Fibroblast of lung (primary cell): ENCODE measurements at regions not wholly inside any gene's neighbourhood (a gene's known extent, or its start where the extent isn't known, plus 50 kb on each side); places are given as distances from the start of the nearest gene placed in this dataset.

ENCODE experiments used
- DNase-seq, 2 donors: peaks; one replicate each; pipeline versions ENCODE4 v3.0.0 to v3.0.0-alpha.2; 2010; ENCODE audit warnings: low read depth in 2 of 2
- H2AFZ ChIP-seq: 2 replicates; pipeline ENCODE4 v1.5.1; 2012; ENCODE audit warnings: low read length, control low read depth, inconsistent platforms
- H3K27ac ChIP-seq: 2 replicates; pipeline ENCODE4 v1.5.1; 2011; ENCODE audit warnings: low read length, control low read depth; ENCODE audit not compliant: insufficient read depth
- H3K27me3 ChIP-seq: 2 replicates; pipeline ENCODE4 v1.5.1; 2011; ENCODE audit warnings: mild to moderate bottlenecking, low read length; ENCODE audit not compliant: control insufficient read depth, insufficient read depth
- H3K36me3 ChIP-seq: 2 replicates; pipeline ENCODE4 v1.5.1; 2011; ENCODE audit warnings: low read length; ENCODE audit not compliant: control insufficient read depth, insufficient read depth
- H3K4me1 ChIP-seq: 2 replicates; pipeline ENCODE4 v1.5.1; 2011; ENCODE audit warnings: low read length; ENCODE audit not compliant: control insufficient read depth, insufficient read depth; ENCODE audit errors: extremely low read depth
- H3K4me2 ChIP-seq: 2 replicates; pipeline ENCODE4 v1.5.1; 2011; ENCODE audit warnings: low read length, control low read depth; ENCODE audit not compliant: insufficient read depth; ENCODE audit errors: extremely low read depth
- H3K4me3 ChIP-seq, 4 experiments: fragments of 200-600 bp in 1 of 4; sonication (generic) in 1 of 4; replicated peaks in 1 of 4; 2 replicates each; pipeline ENCODE4 v1.5.1; 2011 to 2016; ENCODE audit warnings: low read length in 4 of 4, low read depth in 3 of 4, mild to moderate bottlenecking in 3 of 4, control low read depth in 2 of 4, inconsistent platforms in 1 of 4, mixed read lengths in 1 of 4; ENCODE audit not compliant: insufficient read depth in 1 of 4; ENCODE audit errors: control extremely low read depth in 1 of 4
- H3K79me2 ChIP-seq: 2 replicates; pipeline ENCODE4 v1.5.1; 2012; ENCODE audit warnings: mild to moderate bottlenecking, low read length, inconsistent platforms; ENCODE audit not compliant: control insufficient read depth, insufficient read depth
- H3K9ac ChIP-seq: 2 replicates; pipeline ENCODE4 v1.5.1; 2011; ENCODE audit warnings: mild to moderate bottlenecking, low read length, control low read depth; ENCODE audit not compliant: insufficient read depth
- H3K9me3 ChIP-seq: 2 replicates; pipeline ENCODE4 v1.5.1; 2012; ENCODE audit warnings: low read depth, low read length; ENCODE audit not compliant: control insufficient read depth, insufficient read depth
- H4K20me1 ChIP-seq: 2 replicates; pipeline ENCODE4 v1.5.1; 2011; ENCODE audit warnings: low read length; ENCODE audit not compliant: control insufficient read depth, insufficient read depth; ENCODE audit errors: extremely low read depth
- CTCF ChIP-seq, 2 donors: IDR thresholded peaks in 1 of 2; conservative IDR thresholded peaks in 1 of 2; 1 replicate in 1 of 2; 2 replicates in 1 of 2; pipeline ENCODE4 v1.5.1; 2011 to 2012; ENCODE audit warnings: low read length in 2 of 2, control low read depth in 1 of 2, inconsistent platforms in 1 of 2, low read depth in 1 of 2, mild to moderate bottlenecking in 1 of 2
- EZH2 ChIP-seq: IDR thresholded peaks from 2 replicates; pipeline ENCODE4 v1.5.1; 2012; ENCODE audit warnings: low read length, control low read depth, mild to moderate bottlenecking; ENCODE audit errors: missing control alignments

DNA sequence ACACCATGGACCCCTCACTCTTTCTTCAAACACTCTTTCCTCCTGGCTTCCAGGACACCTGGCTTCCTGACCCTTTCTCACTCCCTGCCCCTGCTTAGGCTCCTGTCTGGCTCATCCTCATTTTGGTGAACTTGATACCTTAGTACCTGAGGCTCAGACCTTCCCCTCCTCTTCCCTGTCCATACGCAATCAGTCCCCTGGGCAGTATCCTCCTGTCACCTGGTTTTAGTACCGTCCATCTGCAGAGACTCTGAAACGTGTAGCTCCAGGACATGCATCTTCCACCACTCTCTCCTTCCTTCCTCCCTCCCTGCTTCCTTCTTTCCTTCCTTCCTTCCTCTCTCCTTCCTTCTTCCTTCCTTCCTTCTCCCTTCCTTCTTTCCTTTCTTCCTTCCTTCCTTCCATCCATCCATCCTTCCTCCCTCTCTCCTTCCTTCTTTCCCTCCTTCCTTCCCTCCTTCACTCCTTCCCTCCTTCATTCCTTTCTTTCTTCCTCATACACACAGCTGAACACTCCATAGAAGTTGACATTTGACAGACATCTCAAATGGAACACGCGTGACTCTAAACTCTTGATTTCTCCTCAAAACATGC, 1488.6 kb downstream of the TBC1D22A start:
- no peak overlapping the region for H3K4me3 ChIP-seq
- no peak for DNase-seq
- H3K9ac ChIP-seq: no peak overlapping the region
- no peak overlapping the region for H3K4me2 ChIP-seq
- H3K79me2 ChIP-seq: no peaks in the 10 kb centered on the region
- H3K27me3 ChIP-seq: no peaks in the 10 kb centered on the region
- no peak overlapping the region for H3K27ac ChIP-seq
- no peaks in the 10 kb centered on the region for H4K20me1 ChIP-seq
- H3K4me1 ChIP-seq: no peaks in the 10 kb centered on the region
- no peak for TF ChIP-seq EZH2
- TF ChIP-seq CTCF (conservative IDR thresholded peaks at IDR 0.05 in 1 of 2, IDR thresholded peaks at IDR 0.05 in 1 of 2; ENCODE audit: low read depth in 1 of 2, low read length in 2 of 2): no peak
- H3K9me3 ChIP-seq: no peaks in the 10 kb centered on the region
- no peak overlapping the region for H2AFZ ChIP-seq
- H3K36me3 ChIP-seq: no peaks in the 10 kb centered on the region

DNA sequence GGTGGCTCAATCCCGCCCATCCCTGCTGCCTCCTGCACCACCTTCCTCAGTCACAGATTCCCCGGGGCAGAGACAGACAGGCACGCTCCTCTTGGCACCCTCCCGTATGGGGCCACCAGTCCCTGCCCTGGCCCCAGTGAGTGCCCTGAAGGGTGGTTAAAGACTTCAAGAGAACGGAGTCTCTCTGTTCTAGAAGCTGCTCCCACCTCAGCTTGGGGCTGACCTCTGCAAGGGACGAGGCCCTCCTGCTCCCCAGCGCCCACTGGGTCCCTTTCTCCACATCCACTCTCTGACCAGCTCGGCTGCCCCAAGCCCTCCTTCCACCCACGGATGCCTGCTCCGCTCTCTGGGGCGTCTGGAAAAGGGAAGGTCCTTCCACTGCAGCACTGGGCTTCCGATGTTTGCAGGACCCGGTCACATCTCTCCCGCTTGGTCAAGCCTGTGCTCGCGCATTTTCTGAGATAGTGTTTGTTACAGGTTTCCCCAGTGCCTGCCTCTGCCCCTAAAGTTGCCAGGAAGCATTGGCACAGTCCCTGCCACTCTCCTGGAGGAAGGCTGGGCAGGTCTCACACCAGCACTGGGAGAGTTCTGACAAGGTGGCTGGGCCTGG, 1487.9 kb downstream of the TBC1D22A start:
- no peak for TF ChIP-seq EZH2
- TF ChIP-seq CTCF (conservative IDR thresholded peaks at IDR 0.05 in 1 of 2, IDR thresholded peaks at IDR 0.05 in 1 of 2; ENCODE audit: low read depth in 1 of 2, low read length in 2 of 2): no peak
- H3K9me3 ChIP-seq: no peaks in the 10 kb centered on the region

GRCh38 chr22:48249713-48250268, 1487.3 kb downstream of the TBC1D22A start:
- H3K9me3 ChIP-seq: no peaks in the 10 kb centered on the region

More for the DNA sequence above, 1487.9 kb downstream of the TBC1D22A start:
- Histone ChIP-seq H3K27ac (no peak overlapping the region), H3K4me1 (no peaks in the 10 kb centered on the region), H3K79me2 (no peaks in the 10 kb centered on the region), H3K4me3 (no peak overlapping the region), H3K4me2 (no peak overlapping the region), H2AFZ (no peak overlapping the region), H3K27me3 (no peaks in the 10 kb centered on the region), H3K36me3 (no peaks in the 10 kb centered on the region), H3K9ac (no peak overlapping the region), H4K20me1 (no peaks in the 10 kb centered on the region)
- no peak for DNase-seq

More at GRCh38 chr22:48249713-48250268, 1487.3 kb downstream of the TBC1D22A start:
- no peak for DNase-seq
- no peak for TF ChIP-seq CTCF (conservative IDR thresholded peaks at IDR 0.05 in 1 of 2, IDR thresholded peaks at IDR 0.05 in 1 of 2; ENCODE audit: low read depth in 1 of 2, low read length in 2 of 2)
- no peak for TF ChIP-seq EZH2
- no peaks in the 10 kb centered on the region for H3K27me3 ChIP-seq
- H3K4me3 ChIP-seq: no peak overlapping the region
- no peak overlapping the region for H2AFZ ChIP-seq
- H3K36me3 ChIP-seq: no peaks in the 10 kb centered on the region
- H3K79me2 ChIP-seq: no peaks in the 10 kb centered on the region
- no peaks in the 10 kb centered on the region for H3K4me1 ChIP-seq
- H4K20me1 ChIP-seq: no peaks in the 10 kb centered on the region
- no peak overlapping the region for H3K4me2 ChIP-seq
- H3K9ac ChIP-seq: no peak overlapping the region
- no peak overlapping the region for H3K27ac ChIP-seq
